ENCODE measurements at regions not wholly inside any gene's neighbourhood (a gene's known extent, or its start where the extent isn't known, plus 50 kb on each side); places are given as distances from the start of the nearest gene placed in this dataset.
"Not testable (repeated sequence)": the region's sequence is repeated elsewhere in the genome, so short reads cannot be mapped to it uniquely, and the experiment has no call there.

GRCh38 chr3:22383285-22383684, 632.3 kb upstream of the ZNF385D start:
- no peak for DNase-seq (ENCODE audit: low spot score)

DNA sequence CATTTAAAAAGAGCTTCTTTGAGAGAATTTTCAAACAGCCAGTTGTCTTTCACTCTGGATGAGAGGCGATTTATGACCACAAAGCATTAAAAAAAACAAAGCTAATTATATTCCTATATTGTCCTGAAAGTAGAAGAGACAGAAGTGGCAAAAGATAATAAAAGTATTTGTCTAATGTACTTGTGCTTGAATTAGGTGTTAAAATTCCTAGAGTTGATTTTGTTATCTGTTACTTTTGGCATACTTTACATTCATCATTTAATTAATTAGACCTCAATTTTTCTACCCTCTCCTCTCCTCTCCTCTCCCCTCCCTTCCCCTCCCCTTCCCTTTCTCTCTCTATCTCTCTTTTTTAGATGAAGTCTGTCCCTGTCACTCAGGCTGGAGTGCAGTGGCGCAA, 635.1 kb upstream of the ZNF385D start:
- no peak for DNase-seq (ENCODE audit: low spot score)

GRCh38 chr3:22392286-22392685, 641.3 kb upstream of the ZNF385D start:
- DNase-seq (ENCODE audit: low spot score) = no peak

GRCh38 chr3:22392859-22393258, 641.8 kb upstream of the ZNF385D start:
- no peak for DNase-seq (ENCODE audit: low spot score)

GRCh38 chr3:22399566-22399965, 648.6 kb upstream of the ZNF385D start:
- DNase-seq (ENCODE audit: low spot score) = no peak

- no peak for DNase-seq (ENCODE audit: low spot score)
These were observed 650.5 kb upstream of the ZNF385D start for GRCh38 chr3:22401499-22401898.

DNA sequence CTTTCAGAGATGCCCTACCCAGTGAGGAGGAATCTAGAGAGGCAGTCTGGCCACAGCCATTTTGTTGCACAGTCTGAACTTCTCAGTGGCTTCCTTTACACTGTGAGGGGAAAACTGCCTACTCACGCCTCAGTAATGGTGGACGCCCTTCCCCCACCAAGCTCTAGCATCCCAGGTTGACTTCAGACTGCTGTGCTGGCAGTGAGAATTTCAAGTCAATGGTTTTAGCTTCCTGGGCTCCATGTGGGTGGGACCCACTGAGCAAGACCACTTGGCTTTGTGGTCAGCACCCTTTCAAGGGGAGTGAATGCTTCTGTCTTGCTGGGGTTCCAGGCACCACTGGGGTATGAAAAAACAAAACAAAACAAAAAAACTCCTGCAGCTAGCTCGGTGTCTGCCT, 663.2 kb upstream of the ZNF385D start:
- DNase-seq (ENCODE audit: low spot score) = no peak

DNA sequence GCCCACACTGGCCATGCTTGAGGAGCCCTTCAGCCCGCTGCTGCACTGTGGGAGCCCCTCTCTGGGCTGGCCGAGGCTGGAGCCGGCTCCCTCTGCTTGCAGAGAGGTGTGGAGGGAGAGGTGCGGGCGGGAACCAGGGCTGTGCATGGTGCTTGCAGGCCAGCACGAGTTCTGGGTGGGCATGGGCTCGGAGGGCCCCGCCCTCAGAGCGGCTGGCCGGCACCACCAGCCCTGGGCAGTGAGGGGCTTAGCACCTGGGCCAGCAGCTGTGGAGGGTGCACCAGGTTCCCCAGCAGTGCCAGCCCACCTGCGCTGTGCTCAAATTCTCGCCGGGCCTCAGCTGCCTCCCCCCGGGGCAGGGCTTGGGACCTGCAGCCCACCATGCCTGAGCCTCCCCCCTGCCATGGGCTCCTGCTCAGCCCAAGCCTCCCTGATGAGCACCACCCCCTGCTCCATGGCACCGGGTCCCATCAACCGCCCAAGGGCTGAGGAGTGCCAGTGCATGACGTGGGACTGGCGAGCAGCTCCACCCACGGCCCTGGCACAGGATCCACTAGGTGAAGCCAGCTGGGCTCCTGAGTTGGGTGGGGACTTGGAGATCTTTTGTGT, 665.9 kb upstream of the ZNF385D start:
- not testable (repeated sequence) for DNase-seq (ENCODE audit: low spot score)

DNA sequence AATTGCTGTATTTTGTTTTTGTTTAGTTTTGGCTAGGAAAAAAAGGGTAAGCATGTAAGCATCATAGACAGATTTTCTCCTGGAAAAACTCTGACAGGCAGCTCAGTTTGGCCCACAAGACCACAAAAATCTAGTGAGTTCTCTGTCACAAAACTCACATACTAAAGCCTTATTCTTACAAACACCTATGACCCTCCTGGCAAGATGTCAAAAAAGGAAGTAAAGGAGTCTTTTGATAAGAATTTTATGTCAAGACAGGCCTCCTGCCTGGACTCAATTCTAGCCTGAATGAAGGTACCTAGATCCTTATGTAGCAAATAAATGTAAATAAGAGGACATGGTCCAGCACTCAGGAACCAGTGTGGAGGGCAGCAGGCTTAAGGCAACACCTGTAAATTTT, 668.3 kb upstream of the ZNF385D start:
- DNase-seq (ENCODE audit: low spot score) = no peak

- no peak for DNase-seq (ENCODE audit: low spot score)
These were observed 670.6 kb upstream of the ZNF385D start for GRCh38 chr3:22421589-22421988.

GRCh38 chr3:22431334-22431733, 680.3 kb upstream of the ZNF385D start:
- DNase-seq (ENCODE audit: low spot score) = no peak

DNA sequence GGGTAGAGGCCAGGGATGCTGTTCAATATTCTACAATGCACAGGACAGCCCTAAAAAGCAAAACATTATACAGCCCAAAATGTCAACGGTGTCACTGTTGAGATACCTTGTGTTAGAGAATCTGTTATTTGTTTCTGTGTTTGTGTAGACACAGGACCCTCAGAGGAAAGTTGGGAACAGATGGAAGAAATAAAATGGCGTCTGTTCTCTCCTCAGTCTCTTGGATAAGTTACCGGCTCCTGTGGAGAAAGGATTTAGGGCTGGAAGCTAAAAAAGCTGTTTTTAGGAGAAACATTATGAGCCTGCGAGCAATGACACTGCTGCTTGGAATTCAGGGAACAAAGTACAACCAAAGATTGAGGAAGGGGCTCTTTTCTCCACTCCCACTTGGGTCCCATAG, 688.6 kb upstream of the ZNF385D start:
- no peak for DNase-seq (ENCODE audit: low spot score)

GRCh38 chr3:22441711-22442110, 690.7 kb upstream of the ZNF385D start:
- no peak for DNase-seq (ENCODE audit: low spot score)

DNA sequence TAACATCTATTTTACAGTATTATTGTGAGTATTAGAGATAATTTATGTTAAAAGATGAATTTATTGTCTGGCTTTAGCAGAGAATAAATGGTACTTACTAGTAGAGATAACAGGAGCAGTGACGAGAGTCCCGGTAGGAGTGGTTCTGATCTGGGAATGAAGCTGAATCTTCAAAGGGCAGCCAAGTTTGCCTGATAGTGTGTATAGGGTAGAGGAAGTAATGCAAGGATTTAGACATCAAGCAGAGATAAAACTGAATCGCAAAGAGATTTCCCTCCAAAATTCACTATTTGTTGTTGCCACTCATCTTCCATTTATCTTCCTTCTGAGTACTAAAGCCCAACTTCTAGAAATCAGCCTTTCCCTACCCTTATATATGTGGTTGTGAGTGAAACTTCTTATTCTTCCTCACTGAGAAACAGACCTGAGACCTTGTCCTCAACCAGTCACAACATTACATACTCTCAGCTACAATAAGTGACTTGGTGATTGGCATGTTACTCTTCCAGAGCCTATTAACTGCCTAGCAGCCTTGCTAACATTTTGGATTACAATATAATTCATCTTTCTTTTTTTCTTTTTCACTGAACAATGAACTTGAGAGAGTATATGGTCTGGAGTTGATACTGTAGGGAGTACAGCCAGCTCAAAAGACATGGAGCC, 692.7 kb upstream of the ZNF385D start:
- DNase-seq (ENCODE audit: low spot score) = no peak

DNA sequence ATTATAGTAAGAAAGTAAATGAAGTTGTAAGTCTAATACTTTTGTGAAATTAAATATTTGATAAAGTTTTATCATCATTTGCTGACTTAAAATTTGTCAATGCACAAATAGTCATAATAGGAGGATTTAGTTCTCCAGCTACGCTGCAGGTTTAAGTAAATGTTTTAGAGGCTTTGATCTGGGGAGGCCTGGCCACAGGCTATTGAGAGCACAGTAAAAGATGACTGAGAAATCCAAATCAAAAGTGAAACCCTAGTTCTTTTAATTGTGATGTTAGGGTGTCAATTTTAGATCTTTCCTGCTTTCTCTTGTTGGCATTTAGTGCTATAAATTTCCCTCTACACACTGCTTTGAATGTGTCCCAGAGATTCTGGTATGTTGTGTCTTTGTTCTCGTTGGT, 694.3 kb upstream of the ZNF385D start:
- not testable (repeated sequence) for DNase-seq (ENCODE audit: low spot score)

GRCh38 chr3:22450786-22451400, 699.9 kb upstream of the ZNF385D start:
- DNase-seq (ENCODE audit: low spot score) = no peak

- DNase-seq (ENCODE audit: low spot score) = no peak
These were observed 700.5 kb upstream of the ZNF385D start for GRCh38 chr3:22451501-22451900.

DNA sequence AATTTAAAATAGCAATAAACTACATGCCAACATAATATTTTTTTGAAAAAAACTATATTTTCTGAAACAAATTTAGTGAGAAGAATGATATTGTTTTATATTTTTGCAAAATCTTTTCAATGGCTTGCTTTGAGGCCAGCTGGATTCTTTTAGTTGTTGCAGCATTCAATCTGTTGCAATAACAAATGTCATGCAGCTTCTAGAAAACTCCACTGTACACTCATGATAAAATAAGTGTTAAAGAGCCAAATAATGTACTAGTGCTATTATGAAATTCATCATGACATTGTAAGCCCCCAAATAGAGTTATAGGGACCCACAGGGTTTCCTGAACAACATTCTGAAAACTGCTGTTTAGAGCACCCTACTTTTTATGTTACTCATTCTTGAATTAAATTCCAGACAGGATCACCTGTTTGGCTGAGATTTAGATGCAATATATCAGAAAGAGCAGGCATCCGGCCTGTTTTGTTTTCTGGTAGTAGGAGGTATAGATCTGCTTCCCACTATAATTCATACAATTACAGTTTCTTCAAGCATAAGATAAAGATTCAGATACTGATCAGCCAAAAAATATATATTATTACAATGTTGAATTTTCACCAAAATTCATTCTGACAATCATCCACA, 703.0 kb upstream of the ZNF385D start:
- no peak for DNase-seq (ENCODE audit: low spot score)

GRCh38 chr3:22469995-22470394, 719.0 kb upstream of the ZNF385D start:
- DNase-seq (ENCODE audit: low spot score) = no peak

DNA sequence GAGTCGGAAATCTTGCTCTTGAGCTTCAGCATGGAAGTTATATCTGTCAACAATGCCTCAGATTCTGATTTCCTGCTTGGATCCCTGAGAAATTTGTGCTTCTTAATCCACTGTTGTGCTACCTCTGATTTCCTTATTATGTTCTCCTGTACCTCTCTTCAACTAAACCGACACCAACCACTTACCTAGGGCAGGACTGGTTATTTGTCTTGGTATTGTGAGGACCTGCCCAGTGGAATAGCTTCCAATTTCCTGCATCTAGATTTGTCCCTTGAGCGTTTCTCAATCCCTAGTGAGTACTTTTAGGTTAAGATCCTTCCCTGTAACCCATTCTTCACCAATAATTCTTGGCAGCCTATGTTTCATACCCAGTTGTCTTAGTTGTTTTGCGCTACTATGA, 720.5 kb upstream of the ZNF385D start:
- DNase-seq (ENCODE audit: low spot score) = no peak

GRCh38 chr3:22474706-22475445, 723.9 kb upstream of the ZNF385D start:
- no peak for DNase-seq (ENCODE audit: low spot score)

GRCh38 chr3:22475665-22476240, 724.7 kb upstream of the ZNF385D start:
- DNase-seq (ENCODE audit: low spot score) = no peak

All from kidney capillary endothelial cell (primary cell).